Parathyroid adenoma (tissue), 2 donors: ENCODE measurements at regions not wholly inside any gene's neighbourhood (a gene's known extent, or its start where the extent isn't known, plus 50 kb on each side); places are given as distances from the start of the nearest gene placed in this dataset.

ENCODE experiments used
- H2AFZ ChIP-seq: fragments of 300-600 bp; sonication (generic); one replicate; pipeline ENCODE4 v1.7.0; 2017; ENCODE audit warnings: antibody characterized with exemption, mild to moderate bottlenecking
- H3K27ac ChIP-seq: fragments of 300-600 bp; sonication (generic); one replicate; pipeline ENCODE4 v1.7.0; 2017
- H3K27me3 ChIP-seq: fragments of 300-600 bp; sonication (generic); one replicate; pipeline ENCODE4 v1.7.0; 2017; ENCODE audit warnings: low read length; ENCODE audit not compliant: control insufficient read depth, insufficient read depth
- H3K36me3 ChIP-seq: fragments of 300-600 bp; sonication (generic); one replicate; pipeline ENCODE4 v1.7.0; 2017; ENCODE audit warnings: low read length; ENCODE audit not compliant: control insufficient read depth, insufficient read depth
- H3K4me1 ChIP-seq: fragments of 300-600 bp; sonication (generic); one replicate; pipeline ENCODE4 v1.7.0; 2017; ENCODE audit warnings: control low read depth
- H3K4me2 ChIP-seq: fragments of 300-600 bp; sonication (generic); one replicate; pipeline ENCODE4 v1.7.0; 2017; ENCODE audit warnings: low read length
- H3K4me3 ChIP-seq: fragments of 300-600 bp; sonication (generic); one replicate; pipeline ENCODE4 v1.7.0; 2017; ENCODE audit warnings: low read depth, low read length
- H3K79me2 ChIP-seq: fragments of 300-600 bp; sonication (generic); one replicate; pipeline ENCODE4 v1.7.0; 2017; ENCODE audit warnings: control low read depth
- H3K9ac ChIP-seq: fragments of 300-600 bp; sonication (generic); one replicate; pipeline ENCODE4 v1.7.0; 2017; ENCODE audit warnings: mild to moderate bottlenecking
- H3K9me3 ChIP-seq: fragments of 300-600 bp; sonication (generic); one replicate; pipeline ENCODE4 v1.7.0; 2017; ENCODE audit warnings: low read length; ENCODE audit not compliant: control insufficient read depth
- CTCF ChIP-seq: fragments of 300-600 bp; sonication (generic); IDR thresholded peaks from one replicate; pipeline ENCODE4 v1.7.0; 2017; ENCODE audit warnings: antibody characterized with exemption, mild to moderate bottlenecking
- donor health status: primary hyperparathyroidism.

GRCh38 chr12:115407723-115408122 lies 723.7 kb upstream of the TBX3 start:
- Histone ChIP-seq H3K9ac (no peak overlapping the region), H3K36me3 (no peaks in the 10 kb centered on the region), H2AFZ (no peak overlapping the region), H3K27ac (no peak overlapping the region), H3K27me3 (no peaks in the 10 kb centered on the region), H3K9me3 (no peaks in the 10 kb centered on the region), H3K4me1 (no peaks in the 10 kb centered on the region), H3K4me3 (no peak overlapping the region), H3K79me2 (no peaks in the 10 kb centered on the region), H3K4me2 (no peak overlapping the region)
- no peak for TF ChIP-seq CTCF

- H3K9ac ChIP-seq = no peak overlapping the region
- no peaks in the 10 kb centered on the region for H3K36me3 ChIP-seq
- no peak overlapping the region for H2AFZ ChIP-seq
- H3K9me3 ChIP-seq = no peaks in the 10 kb centered on the region
- H3K27ac ChIP-seq = no peak overlapping the region
- no peaks in the 10 kb centered on the region for H3K27me3 ChIP-seq
- TF ChIP-seq CTCF = no peak
- no peaks in the 10 kb centered on the region for H3K4me1 ChIP-seq
- no peak overlapping the region for H3K4me3 ChIP-seq
- H3K4me2 ChIP-seq = no peak overlapping the region
- no peaks in the 10 kb centered on the region for H3K79me2 ChIP-seq
These were observed 723.1 kb upstream of the TBX3 start for GRCh38 chr12:115407036-115407435.

- Histone ChIP-seq H3K4me3 (no peak overlapping the region), H3K27me3 (no peaks in the 10 kb centered on the region), H3K36me3 (no peaks in the 10 kb centered on the region), H3K9me3 (no peaks in the 10 kb centered on the region), H2AFZ (no peak overlapping the region), H3K79me2 (no peaks in the 10 kb centered on the region), H3K27ac (no peak overlapping the region), H3K4me1 (no peaks in the 10 kb centered on the region), H3K4me2 (no peak overlapping the region), H3K9ac (no peak overlapping the region)
- TF ChIP-seq CTCF = no peak
These were observed 721.5 kb upstream of the TBX3 start for GRCh38 chr12:115405471-115405860.

GRCh38 chr12:115404761-115405470 lies 720.9 kb upstream of the TBX3 start:
- no peaks in the 10 kb centered on the region for H3K36me3 ChIP-seq
- H3K9ac ChIP-seq = no peak overlapping the region
- H3K4me2 ChIP-seq = no peak overlapping the region
- TF ChIP-seq CTCF = no peak
- no peak overlapping the region for H3K4me3 ChIP-seq
- H3K27ac ChIP-seq = no peak overlapping the region
- H3K27me3 ChIP-seq = no peaks in the 10 kb centered on the region
- no peaks in the 10 kb centered on the region for H3K79me2 ChIP-seq
- no peak overlapping the region for H2AFZ ChIP-seq
- H3K4me1 ChIP-seq = no peaks in the 10 kb centered on the region
- H3K9me3 ChIP-seq = no peaks in the 10 kb centered on the region

GRCh38 chr12:115403689-115404088 lies 719.7 kb upstream of the TBX3 start:
- no peaks in the 10 kb centered on the region for H3K27me3 ChIP-seq
- no peak overlapping the region for H3K27ac ChIP-seq
- H3K79me2 ChIP-seq = no peaks in the 10 kb centered on the region
- no peak overlapping the region for H2AFZ ChIP-seq
- H3K9ac ChIP-seq = no peak overlapping the region
- no peaks in the 10 kb centered on the region for H3K36me3 ChIP-seq
- H3K9me3 ChIP-seq = no peaks in the 10 kb centered on the region
- no peak overlapping the region for H3K4me2 ChIP-seq
- H3K4me3 ChIP-seq = no peak overlapping the region
- no peak for TF ChIP-seq CTCF
- H3K4me1 ChIP-seq = no peaks in the 10 kb centered on the region
